ENCODE measurements at regions not wholly inside any gene's neighbourhood (a gene's known extent, or its start where the extent isn't known, plus 50 kb on each side); places are given as distances from the start of the nearest gene placed in this dataset.

- TF ChIP-seq POLR2AphosphoS5 (IDR thresholded peaks at IDR 0.05), result no peak
- TF ChIP-seq CTCF (IDR thresholded peaks at IDR 0.05), result no peak
Observed at GRCh38 chr18:9038277-9038871, 64.1 kb upstream of the NDUFV2 start.

Measured in breast epithelium (tissue), 3 donors.